Suprapubic skin (tissue), 4 donors: ENCODE measurements at regions not wholly inside any gene's neighbourhood (a gene's known extent, or its start where the extent isn't known, plus 50 kb on each side); places are given as distances from the start of the nearest gene placed in this dataset.
"Not testable (repeated sequence)": the region's sequence is repeated elsewhere in the genome, so short reads cannot be mapped to it uniquely, and the experiment has no call there.

Experiments used
- CTCF ChIP-seq, 2 donors: fragments of 200-600 bp in 1 of 2; fragments of 450-650 bp in 1 of 2; sonication (generic) in 1 of 2; IDR thresholded peaks; one replicate each; pipeline ENCODE4 v1.5.1; 2016 to 2019; ENCODE audit warnings: antibody characterized with exemption in 2 of 2, mild to moderate bottlenecking in 1 of 2, moderate library complexity in 1 of 2
- POLR2A ChIP-seq, 2 donors: fragments of 450-650 bp; IDR thresholded peaks; one replicate each; pipeline ENCODE4 v1.6.1; 2017; ENCODE audit warnings: antibody characterized with exemption in 2 of 2, mild to moderate bottlenecking in 2 of 2, moderate library complexity in 2 of 2
- POLR2AphosphoS5 ChIP-seq, 3 donors: sonication (generic); formaldehyde crosslinking; IDR thresholded peaks; one replicate each; pipeline ENCODE4 v1.6.1; 2017; ENCODE audit warnings: antibody characterized with exemption in 3 of 3

DNA sequence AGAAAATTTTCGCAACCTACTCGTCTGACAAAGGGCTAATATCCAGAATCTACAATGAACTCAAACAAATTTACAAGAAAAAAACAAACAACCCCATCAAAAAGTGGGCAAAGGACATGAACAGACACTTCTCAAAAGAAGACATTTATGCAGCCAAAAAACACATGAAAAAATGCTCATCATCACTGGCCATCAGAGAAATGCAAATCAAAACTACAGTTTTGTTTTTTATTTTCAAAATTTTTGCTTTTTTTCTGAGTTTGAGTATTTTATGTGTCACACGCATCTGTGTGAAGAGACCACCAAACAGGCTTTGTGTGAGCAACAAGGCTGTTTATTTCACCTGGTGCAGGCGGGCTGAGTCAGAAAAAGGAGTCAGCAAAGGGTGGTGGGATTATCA, 118.7 kb downstream of the MOBP start:
- TF ChIP-seq CTCF, POLR2A, POLR2AphosphoS5 (IDR thresholded peaks at IDR 0.05): not testable (repeated sequence)
